CD4-positive, alpha-beta T cell (primary cell): ENCODE measurements at regions not wholly inside any gene's neighbourhood (a gene's known extent, or its start where the extent isn't known, plus 50 kb on each side); places are given as distances from the start of the nearest gene placed in this dataset.
"Not testable (repeated sequence)": the region's sequence is repeated elsewhere in the genome, so short reads cannot be mapped to it uniquely, and the experiment has no call there.

Source experiments
- ATAC-seq: fragments of 200-7000 bp; cut with Tn5 transposase; one replicate; pipeline ENCODE4 v1.10.0; 2022; ENCODE audit warnings: mild to moderate bottlenecking; ENCODE audit not compliant: poor library complexity
- CTCF ChIA-PET: fragments of 350-600 bp; sonication (Branson Sonifier 250); formaldehyde crosslinking; loops from one replicate; lab custom pipeline; 2021; ENCODE audit warnings: antibody characterized with exemption, inconsistent platforms; lab: Charles Lee
- POLR2A ChIA-PET: fragments of 350-600 bp; sonication (Branson Sonifier 250); formaldehyde crosslinking; loops from one replicate; lab custom pipeline; 2021; ENCODE audit warnings: antibody characterized with exemption, inconsistent platforms; lab: Charles Lee
- DNase-seq, 14 experiments: peaks; one replicate each; pipeline ENCODE4 v3.0.0-alpha.2; 2013 to 2020; ENCODE audit warnings: mixed read lengths in 2 of 14
- H3K27ac ChIP-seq, 2 donors: one replicate each; pipeline versions ENCODE4 v1.5.1 to v1.7.0; 2013; ENCODE audit warnings: low read length in 2 of 2, low read depth in 1 of 2, mild to moderate bottlenecking in 1 of 2
- H3K27me3 ChIP-seq, 2 experiments: 1 replicate in 1 of 2; 2 replicates in 1 of 2; pipeline versions ENCODE4 v1.6.1 to v1.7.0; 2013; ENCODE audit warnings: low read length in 2 of 2, control low read depth in 1 of 2, mild to moderate bottlenecking in 1 of 2, moderate library complexity in 1 of 2; ENCODE audit not compliant: insufficient read depth in 2 of 2, control insufficient read depth in 1 of 2
- H3K36me3 ChIP-seq: one replicate; pipeline ENCODE4 v1.6.1; 2013; ENCODE audit warnings: low read length, control low read depth; ENCODE audit not compliant: insufficient read depth
- H3K4me1 ChIP-seq: one replicate; pipeline ENCODE4 v1.6.1; 2013; ENCODE audit warnings: low read length, control low read depth; ENCODE audit not compliant: insufficient read depth
- H3K4me3 ChIP-seq: one replicate; pipeline ENCODE4 v1.5.1; 2013; ENCODE audit warnings: mild to moderate bottlenecking, low read length, moderate library complexity
- H3K9me3 ChIP-seq, 2 experiments: 1 replicate in 1 of 2; 2 replicates in 1 of 2; pipeline versions ENCODE4 v1.6.1 to v1.7.0; 2013; ENCODE audit warnings: low read length in 2 of 2, mild to moderate bottlenecking in 2 of 2, control low read depth in 1 of 2, moderate library complexity in 1 of 2; ENCODE audit not compliant: control insufficient read depth in 1 of 2, insufficient read depth in 1 of 2
- H3K27ac Mint-ChIP-seq: one replicate; pipeline ENCODE4 v1.8.0; 2020; ENCODE audit warnings: mixed read lengths
- H3K27me3 Mint-ChIP-seq: one replicate; pipeline ENCODE4 v1.8.0; 2021; ENCODE audit warnings: mixed read lengths
- H3K36me3 Mint-ChIP-seq: one replicate; pipeline ENCODE4 v1.8.0; 2021; ENCODE audit warnings: low read depth, mixed read lengths
- H3K4me1 Mint-ChIP-seq: one replicate; pipeline ENCODE4 v1.8.0; 2021; ENCODE audit warnings: low read depth, mixed read lengths
- H3K4me3 Mint-ChIP-seq: one replicate; pipeline ENCODE4 v1.8.0; 2020; ENCODE audit warnings: mild to moderate bottlenecking, mixed read lengths
- H3K9me3 Mint-ChIP-seq: one replicate; pipeline ENCODE4 v1.8.0; 2020; ENCODE audit warnings: mixed read lengths
- CTCF ChIP-seq: fragments of 200-600 bp; IDR thresholded peaks from one replicate; pipeline ENCODE4 v1.8.0; 2022; ENCODE audit warnings: antibody characterized with exemption, mild to moderate bottlenecking
- intact Hi-C, 2 experiments: fragments of 100-400 bp; cut with DNase I in 1 of 2; cut with micrococcal nuclease in 1 of 2; formaldehyde crosslinking; loops; one replicate each; pipeline versions ENCODE4 v1.15.1 to v1.9.0; 2023 to 2025; cut with DNase I, micrococcal nuclease

GRCh38 chr1:73674945-73675561 is 522.9 kb downstream of the LRRIQ3 start:
- no peak overlapping the region for H3K27ac ChIP-seq
- H3K4me1 ChIP-seq = no peaks in the 10 kb centered on the region
- TF ChIP-seq CTCF = no peak
- POLR2A ChIA-PET = no interaction called here
- Mint-ChIP-seq H3K27ac (no peak overlapping the region), H3K27me3 (no peaks in the 10 kb centered on the region), H3K9me3 (peaks cover 2% of the 10 kb centered on the region), H3K36me3 (no peaks in the 10 kb centered on the region), H3K4me3 (no peak overlapping the region), H3K4me1 (no peaks in the 10 kb centered on the region)
- H3K36me3 ChIP-seq = no peaks in the 10 kb centered on the region
- ATAC-seq = no peak
- no peaks in the 10 kb centered on the region for H3K27me3 ChIP-seq
- CTCF ChIA-PET = no interaction called here
- DNase-seq = no peak
- no peak overlapping the region for H3K4me3 ChIP-seq
- H3K9me3 ChIP-seq = no peaks in the 10 kb centered on the region
- intact Hi-C loops = no loop called here

GRCh38 chr1:73673971-73674370 is 524.0 kb downstream of the LRRIQ3 start:
- ATAC-seq (no peak), DNase-seq (no peak)
- Histone ChIP-seq H3K4me1 (no peaks in the 10 kb centered on the region), H3K27me3 (no peaks in the 10 kb centered on the region), H3K4me3 (no peak overlapping the region), H3K36me3 (no peaks in the 10 kb centered on the region), H3K9me3 (no peaks in the 10 kb centered on the region), H3K27ac (no peak overlapping the region)
- no peaks in the 10 kb centered on the region for H3K27me3 Mint-ChIP-seq
- intact Hi-C loops = no loop called here
- no peaks in the 10 kb centered on the region for H3K4me1 Mint-ChIP-seq
- no peak overlapping the region for H3K4me3 Mint-ChIP-seq
- no peak overlapping the region for H3K27ac Mint-ChIP-seq
- ChIA-PET CTCF (no interaction called here), POLR2A (no interaction called here)
- no peaks in the 10 kb centered on the region for H3K36me3 Mint-ChIP-seq
- H3K9me3 Mint-ChIP-seq = peaks cover 2% of the 10 kb centered on the region
- TF ChIP-seq CTCF = no peak

- Histone ChIP-seq H3K4me3 (no peak overlapping the region), H3K27me3 (no peaks in the 10 kb centered on the region), H3K27ac (no peak overlapping the region), H3K9me3 (peaks cover 0 to 8% of the 10 kb centered on the region in 2 experiments), H3K4me1 (no peaks in the 10 kb centered on the region), H3K36me3 (no peaks in the 10 kb centered on the region)
- ChIA-PET CTCF (no interaction called here), POLR2A (no interaction called here)
- Mint-ChIP-seq H3K36me3 (no peaks in the 10 kb centered on the region), H3K9me3 (peaks cover 6% of the 10 kb centered on the region), H3K4me1 (no peaks in the 10 kb centered on the region), H3K27ac (no peak overlapping the region), H3K4me3 (no peak overlapping the region), H3K27me3 (no peaks in the 10 kb centered on the region)
- no peak for ATAC-seq
- TF ChIP-seq CTCF = no peak
- DNase-seq = no peak
- intact Hi-C loops = no loop called here
Observed at GRCh38 chr1:73671530-73671929, 526.4 kb downstream of the LRRIQ3 start.

- H3K27me3 ChIP-seq, H3K27ac ChIP-seq, DNase-seq, ATAC-seq, H3K36me3 ChIP-seq, intact Hi-C loops, POLR2A ChIA-PET, H3K36me3 Mint-ChIP-seq, H3K27me3 Mint-ChIP-seq, H3K4me1 Mint-ChIP-seq, H3K9me3 Mint-ChIP-seq, CTCF ChIA-PET, H3K4me3 ChIP-seq, H3K4me1 ChIP-seq, H3K4me3 Mint-ChIP-seq, H3K27ac Mint-ChIP-seq: not testable (repeated sequence)
- H3K9me3 ChIP-seq = peaks cover 0 to 14% of the 10 kb centered on the region in 2 experiments
Observed at GRCh38 chr1:73667959-73668358, 530.0 kb downstream of the LRRIQ3 start.
